ENCODE measurements at regions not wholly inside any gene's neighbourhood (a gene's known extent, or its start where the extent isn't known, plus 50 kb on each side); places are given as distances from the start of the nearest gene placed in this dataset.

DNA sequence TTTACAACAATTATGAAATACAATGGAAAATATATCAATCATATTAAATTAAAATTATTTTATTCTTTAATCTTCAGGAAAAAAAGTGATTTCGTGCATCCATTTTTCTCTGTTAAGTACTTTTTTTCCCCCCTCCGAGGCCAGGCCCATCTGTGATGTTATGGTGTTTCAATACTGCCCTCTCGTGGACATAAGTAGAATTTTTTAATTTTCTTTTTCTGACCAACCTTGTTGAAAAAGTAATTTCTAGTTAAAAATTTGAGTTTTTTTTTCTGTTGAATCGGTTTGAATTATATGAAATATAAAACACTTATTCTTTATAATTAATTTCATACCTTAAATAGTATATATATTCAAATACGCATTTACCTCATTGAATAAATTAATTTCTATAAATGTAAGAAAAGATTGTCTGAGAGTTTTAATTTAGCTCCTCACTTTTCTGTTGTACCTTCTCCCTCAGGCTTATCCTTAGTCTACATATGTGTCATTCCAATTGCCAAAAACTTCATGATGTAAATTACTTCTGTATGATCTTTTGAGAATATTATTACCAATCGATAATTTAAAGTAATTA is 175.8 kb upstream of the TECRL start:
- no peak overlapping the region for H2BK5ac ChIP-seq (ENCODE audit: low read depth, low read length, poor library complexity)
- H3K36me3 ChIP-seq (ENCODE audit: control insufficient read depth in 1 of 2, insufficient read depth in 2 of 2, low read length in 2 of 2) = no peaks in the 10 kb centered on the region
- no peak overlapping the region for H2AFZ ChIP-seq (ENCODE audit: insufficient read depth, low read length, poor library complexity)
- H3K4me2 ChIP-seq (ENCODE audit: low read length) = no peak overlapping the region
- no peak overlapping the region for H4K91ac ChIP-seq (ENCODE audit: low read depth, low read length)
- no peak overlapping the region for H3K9ac ChIP-seq (ENCODE audit: low read length)
- no peaks in the 10 kb centered on the region for H3K9me3 ChIP-seq (ENCODE audit: insufficient read depth, low read depth, low read length)
- no peak overlapping the region for H4K8ac ChIP-seq (ENCODE audit: low read depth, low read length)
- no CpG with 5 or more reads among the region's 6 CpGs for WGBS (ENCODE audit: extremely low coverage, insufficient coverage, insufficient read length)
- H2BK12ac ChIP-seq (ENCODE audit: low read length) = no peak overlapping the region
- H2BK120ac ChIP-seq (ENCODE audit: insufficient read depth, low read length, poor library complexity) = no peak overlapping the region
- H4K12ac ChIP-seq (ENCODE audit: low read depth, low read length) = no peak overlapping the region
- H3K4me3 ChIP-seq (ENCODE audit: low read depth, low read length) = no peak overlapping the region
- no peak overlapping the region for H3K14ac ChIP-seq (ENCODE audit: low read length)
- H3K27me3 ChIP-seq (ENCODE audit: insufficient read depth, low read length) = no peaks in the 10 kb centered on the region
- DNase-seq = peak in 1 of 2 donors; percentile 57
- H3K4ac ChIP-seq (ENCODE audit: low read depth, low read length) = no peak overlapping the region
- H3K79me2 ChIP-seq (ENCODE audit: control insufficient read depth, insufficient read depth, low read length, poor library complexity) = no peaks in the 10 kb centered on the region
- no peaks in the 10 kb centered on the region for H3K4me1 ChIP-seq (ENCODE audit: control insufficient read depth in 1 of 2, insufficient read depth in 2 of 2, low read length in 2 of 2)
- H3K79me1 ChIP-seq (ENCODE audit: low read length) = peaks cover 3% of the 10 kb centered on the region
- no peak overlapping the region for H3K23ac ChIP-seq (ENCODE audit: low read length)
- no peak overlapping the region for H3K27ac ChIP-seq (ENCODE audit: low read depth, low read length)
- H2AK5ac ChIP-seq (ENCODE audit: low read length) = no peak overlapping the region
- no peak overlapping the region for H3K18ac ChIP-seq (ENCODE audit: low read length)

DNA sequence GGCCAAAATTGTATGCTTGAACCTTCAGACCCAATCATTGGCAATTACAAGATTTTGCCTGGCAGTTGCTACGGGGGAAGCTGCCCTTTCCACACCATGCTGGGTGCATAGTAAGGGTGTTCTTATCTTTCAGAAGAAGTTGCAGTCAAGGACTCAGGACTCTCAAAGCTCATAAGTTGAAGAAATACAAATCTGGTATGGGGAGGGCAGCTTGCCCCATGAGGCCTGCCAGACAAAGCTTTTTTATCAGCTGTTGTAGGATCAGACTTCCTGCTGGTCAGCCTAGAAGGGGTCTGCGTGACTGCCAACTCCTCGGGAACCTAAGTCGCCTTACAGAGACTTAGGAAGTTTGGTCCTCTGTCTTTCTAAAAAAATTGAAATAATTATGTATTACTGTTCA is 174.9 kb upstream of the TECRL start:
- H3K23ac ChIP-seq (ENCODE audit: low read length) = no peak overlapping the region
- H3K36me3 ChIP-seq (ENCODE audit: control insufficient read depth in 1 of 2, insufficient read depth in 2 of 2, low read length in 2 of 2) = no peaks in the 10 kb centered on the region
- H4K91ac ChIP-seq (ENCODE audit: low read depth, low read length) = peak overlapping the region; percentile 0
- H2BK5ac ChIP-seq (ENCODE audit: low read depth, low read length, poor library complexity) = no peak overlapping the region
- H3K79me2 ChIP-seq (ENCODE audit: control insufficient read depth, insufficient read depth, low read length, poor library complexity) = no peaks in the 10 kb centered on the region
- no peaks in the 10 kb centered on the region for H3K4me1 ChIP-seq (ENCODE audit: control insufficient read depth in 1 of 2, insufficient read depth in 2 of 2, low read length in 2 of 2)
- WGBS (ENCODE audit: extremely low coverage, insufficient coverage, insufficient read length) = no CpG with 5 or more reads among the region's 4 CpGs
- H3K14ac ChIP-seq (ENCODE audit: low read length) = no peak overlapping the region
- H2AK5ac ChIP-seq (ENCODE audit: low read length) = no peak overlapping the region
- H2AFZ ChIP-seq (ENCODE audit: insufficient read depth, low read length, poor library complexity) = no peak overlapping the region
- H3K9me3 ChIP-seq (ENCODE audit: insufficient read depth, low read depth, low read length) = no peaks in the 10 kb centered on the region
- no peak for DNase-seq
- H2BK120ac ChIP-seq (ENCODE audit: insufficient read depth, low read length, poor library complexity) = peak overlapping the region; percentile 60
- H3K79me1 ChIP-seq (ENCODE audit: low read length) = peaks cover 3% of the 10 kb centered on the region
- no peak overlapping the region for H3K4me3 ChIP-seq (ENCODE audit: low read depth, low read length)
- no peak overlapping the region for H3K18ac ChIP-seq (ENCODE audit: low read length)
- peak overlapping the region; percentile 71 for H2BK12ac ChIP-seq (ENCODE audit: low read length)
- H3K27me3 ChIP-seq (ENCODE audit: insufficient read depth, low read length) = no peaks in the 10 kb centered on the region
- H3K27ac ChIP-seq (ENCODE audit: low read depth, low read length) = no peak overlapping the region
- no peak overlapping the region for H3K4ac ChIP-seq (ENCODE audit: low read depth, low read length)
- no peak overlapping the region for H3K9ac ChIP-seq (ENCODE audit: low read length)
- no peak overlapping the region for H4K8ac ChIP-seq (ENCODE audit: low read depth, low read length)
- H4K12ac ChIP-seq (ENCODE audit: low read depth, low read length) = no peak overlapping the region
- no peak overlapping the region for H3K4me2 ChIP-seq (ENCODE audit: low read length)

DNA sequence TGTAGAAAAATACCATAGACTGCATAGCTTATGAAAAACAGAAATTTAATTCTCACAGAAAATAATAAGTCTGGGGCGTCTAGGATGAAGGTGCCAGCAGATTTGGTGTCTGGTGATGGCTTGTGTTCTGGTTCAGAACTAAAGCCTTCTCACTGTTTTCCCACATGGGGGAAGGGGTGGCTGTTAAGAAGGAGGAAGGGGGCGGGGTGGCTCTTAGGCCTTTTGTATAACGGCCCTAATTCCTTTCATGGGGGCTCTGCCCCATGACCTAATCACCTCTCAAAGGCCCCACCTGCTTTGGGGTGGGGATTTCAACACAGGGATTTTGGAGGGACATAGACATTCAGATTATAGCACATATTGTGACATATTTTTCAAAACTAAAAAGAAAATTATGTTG is 173.2 kb upstream of the TECRL start:
- no peak overlapping the region for H3K4me3 ChIP-seq (ENCODE audit: low read depth, low read length)
- no peak overlapping the region for H2AFZ ChIP-seq (ENCODE audit: insufficient read depth, low read length, poor library complexity)
- H3K27me3 ChIP-seq (ENCODE audit: insufficient read depth, low read length) = no peaks in the 10 kb centered on the region
- no peak overlapping the region for H3K18ac ChIP-seq (ENCODE audit: low read length)
- no peak overlapping the region for H3K4me2 ChIP-seq (ENCODE audit: low read length)
- no peak overlapping the region for H4K91ac ChIP-seq (ENCODE audit: low read depth, low read length)
- H3K36me3 ChIP-seq (ENCODE audit: control insufficient read depth in 1 of 2, insufficient read depth in 2 of 2, low read length in 2 of 2) = no peaks in the 10 kb centered on the region
- H3K4me1 ChIP-seq (ENCODE audit: control insufficient read depth in 1 of 2, insufficient read depth in 2 of 2, low read length in 2 of 2) = no peaks in the 10 kb centered on the region
- DNase-seq = no peak
- no peaks in the 10 kb centered on the region for H3K9me3 ChIP-seq (ENCODE audit: insufficient read depth, low read depth, low read length)
- no peak overlapping the region for H3K9ac ChIP-seq (ENCODE audit: low read length)
- no peak overlapping the region for H3K27ac ChIP-seq (ENCODE audit: low read depth, low read length)
- H3K14ac ChIP-seq (ENCODE audit: low read length) = no peak overlapping the region
- H3K23ac ChIP-seq (ENCODE audit: low read length) = no peak overlapping the region
- no peak overlapping the region for H4K8ac ChIP-seq (ENCODE audit: low read depth, low read length)
- no peak overlapping the region for H2AK5ac ChIP-seq (ENCODE audit: low read length)
- WGBS (ENCODE audit: extremely low coverage, insufficient coverage, insufficient read length) = no CpG with 5 or more reads among the region's 3 CpGs
- H2BK12ac ChIP-seq (ENCODE audit: low read length) = no peak overlapping the region
- no peaks in the 10 kb centered on the region for H3K79me2 ChIP-seq (ENCODE audit: control insufficient read depth, insufficient read depth, low read length, poor library complexity)
- H4K12ac ChIP-seq (ENCODE audit: low read depth, low read length) = no peak overlapping the region
- no peak overlapping the region for H2BK5ac ChIP-seq (ENCODE audit: low read depth, low read length, poor library complexity)
- no peak overlapping the region for H2BK120ac ChIP-seq (ENCODE audit: insufficient read depth, low read length, poor library complexity)
- H3K79me1 ChIP-seq (ENCODE audit: low read length) = peaks cover 3% of the 10 kb centered on the region
- no peak overlapping the region for H3K4ac ChIP-seq (ENCODE audit: low read depth, low read length)

DNA sequence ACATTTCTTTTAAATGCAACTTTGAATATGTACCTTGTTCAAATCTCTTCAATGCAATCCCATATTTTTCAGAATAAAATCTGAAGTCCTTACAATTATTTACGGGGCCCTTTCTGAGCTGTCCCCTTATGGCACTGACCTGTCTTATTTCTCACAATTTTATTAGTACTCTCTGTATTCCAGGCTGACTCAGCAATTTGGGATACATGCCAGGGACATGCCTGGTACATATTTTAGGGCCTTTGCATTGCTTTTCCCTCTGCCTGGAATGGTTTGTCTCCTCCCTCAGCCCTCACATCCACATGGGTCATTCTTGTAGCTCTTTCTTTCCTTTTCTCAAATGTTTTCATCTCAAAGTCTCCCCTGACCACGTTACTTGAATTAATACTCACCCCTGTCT is 172.2 kb upstream of the TECRL start:
- Histone ChIP-seq H3K4me2 (ENCODE audit: low read length) (no peak overlapping the region), H3K79me2 (ENCODE audit: control insufficient read depth, insufficient read depth, low read length, poor library complexity) (no peaks in the 10 kb centered on the region), H3K36me3 (ENCODE audit: control insufficient read depth in 1 of 2, insufficient read depth in 2 of 2, low read length in 2 of 2) (no peaks in the 10 kb centered on the region), H2BK120ac (ENCODE audit: insufficient read depth, low read length, poor library complexity) (no peak overlapping the region), H3K14ac (ENCODE audit: low read length) (no peak overlapping the region), H2AK5ac (ENCODE audit: low read length) (no peak overlapping the region), H2BK12ac (ENCODE audit: low read length) (no peak overlapping the region), H3K79me1 (ENCODE audit: low read length) (peaks cover 3% of the 10 kb centered on the region), H2AFZ (ENCODE audit: insufficient read depth, low read length, poor library complexity) (no peak overlapping the region), H4K8ac (ENCODE audit: low read depth, low read length) (no peak overlapping the region), H3K4me3 (ENCODE audit: low read depth, low read length) (no peak overlapping the region), H3K9me3 (ENCODE audit: insufficient read depth, low read depth, low read length) (no peaks in the 10 kb centered on the region), H3K4ac (ENCODE audit: low read depth, low read length) (no peak overlapping the region), H4K12ac (ENCODE audit: low read depth, low read length) (no peak overlapping the region), H4K91ac (ENCODE audit: low read depth, low read length) (no peak overlapping the region), H3K23ac (ENCODE audit: low read length) (no peak overlapping the region), H3K18ac (ENCODE audit: low read length) (no peak overlapping the region), H3K4me1 (ENCODE audit: control insufficient read depth in 1 of 2, insufficient read depth in 2 of 2, low read length in 2 of 2) (no peaks in the 10 kb centered on the region), H2BK5ac (ENCODE audit: low read depth, low read length, poor library complexity) (no peak overlapping the region), H3K27ac (ENCODE audit: low read depth, low read length) (no peak overlapping the region), H3K27me3 (ENCODE audit: insufficient read depth, low read length) (no peaks in the 10 kb centered on the region), H3K9ac (ENCODE audit: low read length) (no peak overlapping the region)
- DNase-seq = no peak
- no CpG with 5 or more reads among the region's 2 CpGs for WGBS (ENCODE audit: extremely low coverage, insufficient coverage, insufficient read length)
